HCEC 1CT (cell line): ENCODE measurements at regions not wholly inside any gene's neighbourhood (a gene's known extent, or its start where the extent isn't known, plus 50 kb on each side); places are given as distances from the start of the nearest gene placed in this dataset.
A peak's percentile ranks its signal among the peaks of the same experiment; 100 is the strongest.
"Not testable (repeated sequence)": the region's sequence is repeated elsewhere in the genome, so short reads cannot be mapped to it uniquely, and the experiment has no call there.

Source experiments
- DNase-seq: peaks from one replicate; pipeline ENCODE4 v3.0.0-alpha.2; 2017

DNA sequence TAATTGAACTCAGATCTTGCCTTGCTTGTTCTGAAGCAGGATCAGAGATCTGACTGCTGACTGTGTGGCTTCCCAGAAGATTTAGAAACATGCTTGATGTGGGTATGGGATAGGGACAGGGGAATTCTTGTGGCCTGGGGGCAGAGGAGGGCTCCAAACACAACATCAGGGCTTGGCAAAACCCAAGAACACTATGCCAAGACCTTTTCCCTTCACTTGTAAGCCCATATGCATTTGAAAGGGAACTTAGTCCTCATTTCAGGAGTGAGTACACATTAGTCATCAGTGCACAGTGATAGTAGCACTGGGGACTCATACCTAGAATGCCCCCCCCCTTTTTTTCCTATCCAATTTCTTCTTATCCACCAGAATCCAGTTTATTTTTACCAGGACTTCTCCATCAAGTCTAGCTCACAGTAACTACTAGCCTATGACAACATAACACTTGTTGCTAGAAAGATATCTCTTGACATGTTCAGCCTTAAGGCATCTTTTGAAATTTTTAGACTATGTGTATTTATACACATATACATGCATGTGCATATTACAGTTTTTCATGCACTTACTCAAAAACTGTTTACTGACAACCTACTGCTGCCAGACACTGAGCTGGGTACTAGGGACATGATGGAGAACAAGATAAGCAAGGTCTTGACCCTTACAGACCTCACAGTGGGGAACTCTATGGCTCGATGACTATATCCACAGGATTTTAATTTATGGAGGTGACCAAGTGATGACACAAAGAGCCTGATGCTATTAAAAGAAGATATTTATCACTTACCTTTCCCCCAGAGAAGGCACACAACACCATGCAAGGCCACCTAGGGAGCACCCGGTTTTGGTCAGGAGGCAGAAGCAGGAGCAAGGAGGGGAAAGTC lies 158.3 kb upstream of the MAP3K1 start:
- no peak for DNase-seq

DNA sequence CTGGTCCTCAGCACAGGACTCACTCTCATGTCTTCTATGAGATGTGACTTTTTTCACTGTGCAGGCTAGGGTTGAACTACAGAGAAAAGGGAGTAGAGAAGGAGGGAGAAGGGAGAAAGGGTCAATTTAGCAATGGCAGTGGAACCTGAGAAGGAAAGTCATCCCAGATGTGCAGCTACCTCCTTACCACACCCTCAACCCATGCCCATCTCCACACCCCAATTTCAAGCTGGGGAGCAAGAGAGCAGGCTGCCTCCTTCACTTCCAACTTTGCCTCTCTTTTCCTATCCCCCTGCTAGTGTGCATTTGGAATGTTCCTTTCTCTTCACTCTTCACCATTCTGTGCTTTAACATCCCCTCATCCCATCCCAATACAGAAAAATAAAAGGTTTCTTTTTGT lies 163.5 kb upstream of the MAP3K1 start:
- no peak for DNase-seq

DNA sequence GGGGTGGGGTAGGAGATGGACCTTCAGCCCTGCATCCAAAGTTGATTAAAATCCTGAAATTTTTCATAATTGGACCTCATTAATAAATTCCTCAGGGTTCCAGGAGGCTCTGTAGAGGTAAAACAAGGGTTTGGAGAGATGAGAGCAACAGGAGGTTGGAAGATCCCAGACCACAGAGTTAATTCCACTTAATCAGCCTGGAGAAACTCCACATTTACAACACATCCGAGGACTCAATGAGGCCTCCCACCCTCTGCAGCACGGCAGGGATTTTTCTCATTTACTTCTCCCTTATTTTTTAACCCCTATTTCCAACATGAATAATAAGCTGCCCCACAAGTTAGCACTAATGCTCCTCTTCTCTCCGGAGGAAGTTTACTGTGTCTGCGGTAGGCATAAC lies 165.0 kb upstream of the MAP3K1 start:
- no peak for DNase-seq

DNA sequence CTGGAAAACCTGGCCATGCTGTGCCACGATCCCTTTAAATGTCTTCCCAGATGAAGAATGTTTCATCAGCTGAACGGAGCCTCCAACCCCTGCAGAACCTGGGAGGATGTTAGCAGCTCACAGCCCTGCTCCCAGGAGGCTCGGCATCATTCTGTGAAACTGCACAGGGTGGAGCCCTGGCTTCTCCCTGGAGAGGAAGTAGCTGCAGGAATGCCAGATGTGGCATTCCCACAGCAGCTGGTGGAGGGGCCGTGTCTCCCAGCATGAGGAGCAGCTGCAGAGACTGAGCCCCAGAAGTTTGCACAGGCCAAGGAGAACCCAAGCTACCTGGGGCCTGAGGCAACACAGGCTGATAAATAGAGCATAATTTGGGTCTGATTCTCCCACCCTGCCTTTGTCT lies 165.8 kb upstream of the MAP3K1 start:
- DNase-seq = no peak

DNA sequence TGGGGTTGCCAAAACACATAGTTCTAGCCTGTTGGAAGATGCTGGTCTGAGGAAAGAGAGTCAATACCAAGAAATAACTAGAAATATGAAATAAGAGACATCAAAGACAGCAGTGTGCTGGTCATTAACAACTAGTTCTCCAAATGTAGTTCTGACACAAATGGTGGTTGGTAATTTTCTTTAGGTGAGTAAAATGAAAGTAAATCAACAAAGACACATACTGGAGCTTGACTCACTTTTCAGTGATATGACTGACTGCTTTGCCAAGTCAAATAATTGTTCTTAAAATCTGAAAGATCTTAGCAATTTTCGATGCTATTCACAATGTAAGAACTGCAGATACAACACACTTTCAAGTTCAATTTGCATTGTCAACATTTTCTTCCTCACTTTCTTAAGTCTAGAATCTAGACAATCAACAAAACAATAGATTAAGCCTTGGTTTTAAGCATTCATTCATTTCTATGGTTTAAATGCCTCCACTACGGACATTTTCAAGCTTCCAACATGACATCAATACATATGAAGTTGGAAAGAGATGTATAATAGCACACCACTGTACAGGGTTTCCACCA lies 166.8 kb upstream of the MAP3K1 start:
- DNase-seq = no peak

DNA sequence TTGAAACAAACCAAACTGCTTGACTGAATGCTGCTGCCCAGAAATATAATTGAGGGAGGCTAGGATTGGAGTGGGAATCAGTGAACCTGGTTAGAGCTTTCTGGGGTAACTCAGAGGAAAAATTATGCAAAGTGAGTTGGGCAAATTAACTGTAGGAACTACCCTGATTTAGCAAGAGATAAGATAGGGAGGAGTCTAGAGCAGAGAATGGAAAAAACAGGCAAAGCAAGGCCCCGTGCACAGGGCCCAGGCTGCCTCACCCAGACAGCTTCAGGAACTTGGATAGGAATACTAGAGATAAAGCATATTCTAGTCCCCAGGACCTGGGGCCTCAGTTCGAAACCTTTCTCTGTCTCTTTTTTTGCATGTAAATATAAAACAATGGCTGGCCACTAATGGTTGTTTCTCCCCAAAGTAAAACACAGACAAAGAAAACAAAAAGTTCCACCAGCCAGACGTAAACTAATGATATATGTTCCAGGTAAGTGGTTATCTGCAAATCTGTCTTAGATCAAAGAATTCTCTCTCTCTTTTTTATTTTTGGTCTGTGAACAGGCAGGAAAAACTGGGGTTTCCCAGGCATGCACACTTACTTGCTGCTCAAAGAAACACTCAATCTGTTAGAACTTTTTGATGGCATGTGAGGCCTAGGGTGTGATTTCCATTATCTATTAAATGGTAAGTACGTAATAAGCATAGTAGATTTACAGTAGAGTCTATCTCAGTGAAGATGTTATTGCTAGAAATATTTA lies 168.1 kb upstream of the MAP3K1 start:
- no peak for DNase-seq

DNA sequence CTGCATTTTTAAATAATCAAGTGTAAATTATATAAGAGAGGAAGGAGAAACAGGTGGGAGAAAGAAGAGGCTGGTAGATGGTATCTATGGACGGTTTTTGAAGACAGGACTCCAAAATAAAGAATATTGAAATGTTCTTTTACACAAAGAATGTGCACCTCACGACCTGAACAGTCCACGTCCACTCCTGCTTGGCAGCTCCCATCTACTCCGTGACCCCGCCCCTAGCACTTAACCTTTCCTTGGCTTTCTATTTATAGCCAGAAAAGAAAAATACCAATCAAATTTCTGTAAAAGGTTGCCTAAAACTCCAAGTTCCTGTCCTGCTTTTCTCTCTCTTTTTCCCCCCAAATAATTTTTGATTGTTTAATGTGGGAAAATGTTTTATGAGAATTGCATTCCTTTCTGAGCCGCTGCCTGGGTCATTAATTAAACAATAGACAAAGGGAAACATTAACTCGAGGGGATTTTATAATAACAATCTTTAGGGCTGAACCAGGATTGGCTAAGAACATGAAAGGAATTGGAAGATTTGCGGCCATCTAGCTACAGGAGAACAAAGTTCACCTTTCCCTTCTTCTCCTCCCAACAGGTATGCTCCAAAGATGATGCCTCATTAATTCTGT lies 173.6 kb upstream of the MAP3K1 start:
- DNase-seq = no peak

DNA sequence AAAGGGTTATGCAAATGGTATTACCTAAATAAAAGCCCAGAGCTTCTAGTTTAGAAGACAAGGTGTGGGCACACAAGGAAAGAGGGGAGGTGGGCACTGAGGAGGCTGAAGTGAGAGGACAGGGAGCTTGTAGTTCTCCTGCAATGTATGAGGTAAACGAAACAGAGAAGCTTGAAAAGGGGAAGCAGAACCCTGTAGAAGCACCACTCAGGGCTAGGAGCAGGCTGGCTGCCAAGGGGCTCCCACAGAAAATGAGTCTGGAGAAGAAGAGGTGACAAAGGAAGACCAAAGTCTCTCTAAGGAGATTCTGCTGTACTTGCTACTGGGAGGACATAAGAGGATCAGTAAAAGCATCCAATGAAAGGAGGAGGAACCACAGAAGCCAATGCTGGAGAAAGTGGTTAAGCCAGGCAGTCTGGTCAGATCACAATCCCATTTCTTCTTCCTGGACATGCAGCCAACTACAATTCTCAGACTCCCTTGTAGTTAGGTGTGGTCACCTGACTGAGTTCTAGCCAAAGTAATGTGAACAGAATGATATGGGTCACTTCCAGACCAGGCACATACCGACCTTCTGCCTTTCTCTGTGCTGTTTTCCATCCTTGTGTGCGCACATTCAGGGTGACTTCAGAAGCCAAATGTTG lies 174.5 kb upstream of the MAP3K1 start:
- no peak for DNase-seq

DNA sequence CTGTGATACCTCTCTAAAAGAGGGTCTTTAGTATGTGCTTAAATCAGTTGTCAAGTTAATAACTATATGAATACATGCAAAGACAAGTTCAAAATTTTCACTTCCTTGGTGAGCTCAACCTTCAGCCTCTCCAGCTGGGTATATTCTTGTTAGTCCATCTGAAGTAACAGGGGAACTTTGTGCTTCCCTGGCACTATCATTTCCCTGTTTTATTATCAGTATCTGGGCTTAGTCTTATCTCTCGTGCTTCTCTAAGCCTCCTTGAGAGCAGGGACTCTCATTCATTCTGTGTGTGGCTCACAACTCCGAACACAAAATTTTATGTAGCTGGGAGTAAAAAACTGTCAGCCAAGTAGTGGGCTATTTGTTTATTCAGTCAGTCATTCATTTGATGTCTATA lies 175.9 kb upstream of the MAP3K1 start:
- DNase-seq = no peak

DNA sequence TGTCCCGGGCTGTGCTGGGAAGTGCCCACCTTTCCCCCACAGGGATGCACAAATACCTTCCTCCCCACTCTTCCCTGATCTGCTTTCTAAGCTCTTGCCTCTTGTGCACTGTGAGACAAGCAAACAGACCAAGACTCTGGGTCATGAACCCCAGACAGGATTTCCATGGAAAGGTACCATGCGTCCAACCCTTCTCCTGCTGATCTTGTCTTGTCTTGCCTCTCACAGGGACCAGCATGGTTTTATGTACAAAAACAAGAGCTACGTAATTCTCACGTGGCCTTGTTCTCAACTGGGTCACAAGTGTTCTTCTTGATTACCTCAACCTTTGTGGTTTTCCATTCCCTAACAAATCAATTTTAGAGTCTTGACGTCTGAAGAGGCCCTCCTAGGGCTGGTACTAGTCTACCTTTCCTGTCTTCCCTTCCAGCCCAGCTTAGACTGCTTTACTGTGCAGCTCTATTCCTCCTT lies 176.5 kb upstream of the MAP3K1 start:
- DNase-seq = no peak

DNA sequence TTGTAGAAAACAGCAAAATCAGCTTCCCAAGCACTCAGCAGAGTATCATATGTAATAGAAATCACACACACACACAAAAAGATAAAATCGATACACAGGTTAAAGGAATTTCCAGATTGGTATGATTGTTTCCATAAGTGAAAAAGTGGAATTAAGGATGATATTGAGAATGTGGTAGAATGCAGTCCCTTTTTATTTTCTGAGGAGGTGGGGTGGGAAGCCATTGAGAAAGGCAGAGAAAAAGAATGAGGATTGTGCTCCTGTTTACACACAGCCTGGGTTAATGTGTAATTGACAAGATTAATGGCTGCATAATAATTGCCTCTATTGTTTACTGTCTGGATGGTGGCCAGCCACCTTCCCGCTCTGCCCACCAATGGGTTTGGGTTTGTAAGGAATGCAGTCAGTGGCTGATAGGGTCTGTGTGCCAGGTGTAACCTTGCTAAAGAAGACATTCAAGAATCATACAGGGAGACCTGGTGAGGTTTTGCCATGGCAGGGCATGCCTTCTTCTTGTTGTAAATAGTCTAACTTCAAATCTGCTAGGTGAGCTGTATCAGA lies 177.2 kb upstream of the MAP3K1 start:
- DNase-seq = no peak

DNA sequence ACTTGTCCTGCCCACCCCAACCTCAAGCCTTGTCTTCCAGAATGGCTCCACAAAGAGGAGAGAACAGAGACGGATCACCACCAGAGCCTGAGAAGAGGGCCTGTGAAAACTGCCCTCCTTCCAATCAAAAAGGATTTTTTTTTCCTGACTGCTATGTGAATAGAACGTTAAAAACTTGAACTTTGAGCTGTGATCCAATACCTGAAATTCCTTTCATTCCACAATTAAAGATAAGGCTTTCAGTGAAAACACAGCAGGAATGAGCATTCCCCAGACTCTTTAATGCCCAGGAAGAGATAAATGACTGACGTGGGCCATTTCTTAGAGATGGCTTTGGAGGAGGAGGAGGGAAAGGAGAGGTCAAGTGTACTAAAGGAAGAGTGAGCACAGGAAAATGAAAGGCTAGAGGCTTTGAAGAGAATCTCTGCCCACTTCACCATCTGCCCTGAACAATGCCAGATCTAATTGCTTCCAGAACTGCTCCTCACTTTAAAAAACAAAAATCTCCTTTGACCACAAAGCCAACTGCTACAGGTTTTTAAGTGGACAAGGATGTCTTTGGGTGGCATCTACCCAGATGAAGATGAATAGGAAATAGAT lies 177.9 kb upstream of the MAP3K1 start:
- DNase-seq = no peak

DNA sequence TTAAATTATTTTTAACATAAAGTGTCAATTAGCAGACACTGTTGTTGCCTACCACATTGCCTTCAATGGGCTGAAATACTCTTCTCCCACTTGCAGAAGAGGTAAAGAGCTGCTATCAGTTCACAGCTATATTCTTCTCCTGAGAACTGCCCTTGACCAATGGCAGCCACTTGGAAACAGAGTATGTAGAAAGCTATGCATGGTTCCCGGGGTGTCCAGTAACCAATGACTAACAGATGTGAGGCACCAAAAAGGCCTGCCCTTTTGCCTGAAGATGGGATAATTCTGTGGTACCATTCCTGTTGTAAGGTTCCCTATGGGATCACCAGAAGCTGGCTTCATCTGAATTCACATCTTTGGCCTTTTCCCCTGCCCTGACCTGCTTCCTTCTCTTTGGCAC lies 181.4 kb upstream of the MAP3K1 start:
- DNase-seq = no peak

DNA sequence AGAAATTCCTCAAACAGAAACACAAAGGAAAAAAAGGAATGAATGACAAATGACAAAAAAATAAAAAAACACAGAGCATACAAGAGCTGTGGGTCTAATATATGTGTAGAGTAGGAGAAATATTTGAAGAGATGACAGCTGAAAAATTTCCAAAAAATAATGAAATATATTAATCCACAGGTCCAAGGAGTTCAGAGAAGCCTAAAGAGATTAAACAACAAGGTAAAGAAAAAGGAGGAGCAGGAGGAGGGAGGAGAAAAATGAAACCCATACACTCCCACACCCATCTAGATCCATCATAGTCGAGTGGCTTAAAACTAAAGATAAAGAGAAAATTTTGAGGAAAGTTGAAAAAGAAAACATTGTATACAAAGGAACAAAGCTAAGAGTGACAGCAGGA lies 182.4 kb upstream of the MAP3K1 start:
- no peak for DNase-seq

DNA sequence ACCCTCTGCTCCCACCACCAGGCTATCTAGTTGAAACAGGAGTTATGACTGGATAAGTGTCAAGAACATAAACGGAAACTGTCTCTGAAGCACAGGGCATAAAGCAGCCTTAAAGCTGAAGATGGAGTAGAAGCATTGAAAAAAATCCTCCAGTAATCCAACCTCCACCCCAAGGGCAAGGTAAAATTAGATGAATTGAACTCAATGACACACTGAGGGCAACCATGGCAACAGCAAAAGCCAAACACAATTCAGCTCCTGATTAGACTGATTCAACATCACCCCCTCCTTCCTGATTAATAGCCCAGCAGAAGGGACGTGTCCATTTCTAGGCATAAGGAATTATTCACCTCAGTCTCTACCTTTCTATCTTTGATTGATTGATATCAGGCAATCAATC lies 183.2 kb upstream of the MAP3K1 start:
- DNase-seq = no peak

DNA sequence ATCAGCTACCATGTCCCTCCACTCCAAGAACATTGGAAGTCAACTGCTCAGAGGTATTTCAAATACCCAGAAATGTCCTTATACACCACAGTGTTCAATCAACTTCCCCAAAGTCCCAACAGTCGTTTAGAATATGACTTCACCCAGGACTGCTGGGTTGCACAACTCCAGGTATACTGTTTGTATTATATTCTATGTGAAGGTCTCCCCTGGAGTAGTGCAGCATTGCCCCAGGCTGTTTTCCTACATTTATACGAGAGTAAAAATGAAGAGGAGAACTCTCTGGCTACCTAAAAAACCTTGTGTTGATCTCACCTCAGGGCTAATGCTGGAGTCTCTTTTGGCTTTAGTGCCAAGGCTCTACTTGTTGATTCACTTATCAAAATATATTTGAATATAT lies 183.6 kb upstream of the MAP3K1 start:
- no peak for DNase-seq

DNA sequence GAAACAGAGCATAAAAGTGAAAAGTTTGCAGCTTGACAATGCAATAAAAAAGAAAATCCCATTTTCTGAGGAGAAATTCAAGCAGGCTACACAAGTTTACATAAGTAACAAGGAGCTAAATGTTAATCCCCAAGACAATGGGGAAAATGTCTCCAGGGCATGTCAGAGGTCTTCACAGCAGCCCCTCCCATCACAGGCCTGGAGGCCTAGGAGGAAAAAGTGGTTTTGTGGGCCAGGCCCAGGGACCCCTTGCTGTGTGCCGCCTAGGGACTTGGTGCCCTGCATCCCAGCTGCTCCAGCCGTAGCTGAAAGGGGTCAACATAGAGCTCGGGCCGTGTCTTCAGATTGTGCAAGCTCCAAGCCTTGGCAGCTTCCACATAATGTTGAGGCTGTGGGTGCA lies 186.7 kb upstream of the MAP3K1 start:
- DNase-seq = not testable (repeated sequence)

DNA sequence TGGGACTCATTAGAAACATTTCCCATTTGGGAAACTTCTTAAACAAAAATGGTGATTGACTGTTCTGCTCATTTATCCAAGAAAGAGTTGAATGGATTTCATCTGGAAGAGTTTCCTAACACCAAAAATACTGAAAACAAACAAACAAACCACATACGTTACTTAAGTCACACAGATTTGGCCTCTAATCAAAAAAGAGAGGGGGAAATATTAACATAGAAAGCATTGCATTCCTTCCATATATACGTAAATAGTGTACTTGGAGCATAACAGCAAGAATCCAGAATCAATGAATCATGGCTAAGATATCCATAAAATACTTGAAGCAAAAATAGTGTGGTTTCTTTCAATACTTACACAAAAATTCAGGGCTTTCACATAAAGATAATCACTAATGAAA lies 189.8 kb upstream of the MAP3K1 start:
- peak; percentile 82 for DNase-seq

DNA sequence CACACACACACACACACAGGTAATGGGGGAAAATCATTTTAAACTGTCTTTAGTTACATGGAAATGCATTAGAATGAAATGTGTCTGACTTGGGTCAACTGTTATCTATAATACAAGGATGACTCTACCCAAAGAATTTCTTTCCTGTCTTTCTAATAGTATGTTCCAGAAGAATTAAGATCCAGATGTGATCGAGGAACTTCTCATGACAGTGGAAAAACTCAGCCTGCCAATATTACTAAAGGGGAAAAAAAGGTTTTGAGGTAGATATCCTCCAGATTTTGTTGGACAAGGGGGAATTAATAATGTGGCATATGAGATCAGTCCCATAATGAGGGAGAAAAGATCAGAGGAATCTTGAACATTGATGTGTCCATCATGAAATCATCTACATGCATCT lies 190.6 kb upstream of the MAP3K1 start:
- DNase-seq = no peak

DNA sequence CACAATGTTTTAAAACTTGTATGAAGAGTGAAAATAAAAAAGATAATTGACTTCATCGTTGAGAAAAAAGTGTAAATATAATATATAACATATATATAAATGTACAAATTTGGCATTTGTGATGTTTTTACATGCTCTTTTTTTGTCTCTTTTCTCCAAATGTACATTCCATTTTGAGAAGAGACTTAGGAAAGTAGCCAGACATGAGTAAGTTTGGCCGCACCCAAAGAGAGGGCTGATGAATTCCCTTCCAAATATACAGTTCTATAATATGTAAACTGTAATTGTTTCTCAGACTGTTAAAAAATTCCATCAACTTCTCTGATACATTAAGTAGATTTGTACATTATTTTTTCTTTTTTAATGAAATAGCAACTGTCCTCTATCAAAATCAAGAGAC lies 193.2 kb upstream of the MAP3K1 start:
- DNase-seq = no peak

DNA sequence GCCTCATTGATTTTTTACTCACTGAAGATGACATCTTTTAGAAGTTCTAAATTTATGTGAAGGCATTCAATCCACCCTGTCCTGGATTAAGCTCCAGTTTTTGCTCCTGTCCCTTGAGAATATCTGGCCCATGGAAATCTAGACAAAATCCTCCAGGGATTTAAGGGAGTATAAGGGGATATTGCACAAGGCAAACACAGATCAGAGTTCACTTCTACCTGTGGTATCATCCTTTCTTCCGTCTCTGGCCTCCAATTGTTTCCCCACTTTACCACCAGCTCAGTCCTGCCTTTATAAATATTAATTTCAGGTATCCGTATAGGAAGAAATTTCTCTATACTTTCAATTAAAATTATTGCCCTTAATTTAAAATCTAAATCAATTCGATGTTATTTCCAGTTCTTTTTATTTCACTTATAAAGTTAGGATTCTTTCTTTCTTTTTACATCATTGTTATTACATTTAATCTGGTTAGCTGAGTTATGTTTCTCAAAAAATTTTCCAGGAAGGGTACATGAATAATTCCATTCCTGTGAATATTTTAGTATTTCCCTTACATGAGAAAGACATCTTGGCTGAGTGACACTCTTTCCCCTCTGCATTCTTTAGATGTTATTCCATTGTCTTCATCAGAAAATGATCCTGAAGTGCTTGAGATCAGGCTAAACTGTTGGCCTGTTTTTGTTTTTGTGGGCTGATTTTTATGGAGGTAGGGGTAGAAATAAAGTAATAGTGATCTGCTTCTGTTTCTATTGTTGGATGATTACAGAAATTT lies 194.3 kb upstream of the MAP3K1 start:
- DNase-seq = peak; percentile 20
